SK-N-SH (cell line): ENCODE measurements at regions not wholly inside any gene's neighbourhood (a gene's known extent, or its start where the extent isn't known, plus 50 kb on each side); places are given as distances from the start of the nearest gene placed in this dataset.

ENCODE experiments used
- CTCF ChIA-PET: fragments of 300-600, 350-600 bp; formaldehyde crosslinking; extraction: SDS; loops from one replicate; lab custom pipeline; 2021; lab: Yijun Ruan, JAX
- POLR2A ChIA-PET: fragments of 350-600 bp; sonication (Branson Sonifier 250); formaldehyde crosslinking; extraction: SDS; loops from one replicate; lab custom pipeline; 2020; ENCODE audit warnings: antibody characterized with exemption, inconsistent platforms; lab: Yijun Ruan, JAX
- DNase-seq: peaks from one replicate; pipeline ENCODE4 v3.0.0; 2012
- H2AFZ ChIP-seq: fragments of 200-600 bp; sonication (generic); 2 replicates; pipeline ENCODE4 v1.8.1; 2016; ENCODE audit warnings: antibody characterized with exemption, mild to moderate bottlenecking, low read depth
- H3F3A ChIP-seq: fragments of 200-600 bp; sonication (generic); replicated peaks from 2 replicates; pipeline ENCODE3; 2016; ENCODE audit warnings: antibody characterized with exemption, mild to moderate bottlenecking; ENCODE audit not compliant: insufficient read depth
- H3K27ac ChIP-seq, 2 experiments: fragments of 200-500 bp in 1 of 2; fragments of 200-600 bp in 1 of 2; sonication (Bioruptor generic) in 1 of 2; sonication (generic), shearing (Covaris generic) in 1 of 2; 2 replicates each; pipeline versions ENCODE4 v1.5.1 to v1.6.1; 2014 to 2016; ENCODE audit warnings: low read depth in 2 of 2, inconsistent platforms in 1 of 2, low read length in 1 of 2, mild to moderate bottlenecking in 1 of 2, mixed read lengths in 1 of 2
- H3K27me3 ChIP-seq: fragments of 200-600 bp; sonication (generic), shearing (Covaris generic); 2 replicates; pipeline ENCODE4 v1.6.1; 2016; ENCODE audit warnings: mixed run types; ENCODE audit not compliant: insufficient read depth
- H3K36me3 ChIP-seq, 2 experiments: fragments of 200-500 bp in 1 of 2; fragments of 200-600 bp in 1 of 2; sonication (Bioruptor generic) in 1 of 2; sonication (generic) in 1 of 2; replicated peaks in 1 of 2; 2 replicates each; pipeline versions ENCODE3 to v1.5.1; 2014 to 2016; ENCODE audit warnings: low read length in 1 of 2, mild to moderate bottlenecking in 1 of 2; ENCODE audit not compliant: insufficient read depth in 2 of 2, control insufficient read depth in 1 of 2
- H3K4me1 ChIP-seq, 2 experiments: fragments of 200-500 bp in 1 of 2; fragments of 200-600 bp in 1 of 2; sonication (Bioruptor generic) in 1 of 2; sonication (generic), shearing (Covaris generic) in 1 of 2; 2 replicates each; pipeline versions ENCODE4 v1.5.1 to v1.6.1; 2014 to 2016; ENCODE audit warnings: low read depth in 1 of 2, low read length in 1 of 2, mixed run types in 1 of 2; ENCODE audit not compliant: insufficient read depth in 2 of 2, control insufficient read depth in 1 of 2
- H3K4me2 ChIP-seq: fragments of 200-600 bp; sonication (generic), shearing (Covaris generic); 2 replicates; pipeline ENCODE4 v1.6.1; 2017; ENCODE audit warnings: mixed run types
- H3K4me3 ChIP-seq, 2 experiments: fragments of 200-500 bp in 1 of 2; fragments of 200-600 bp in 1 of 2; sonication (Bioruptor generic) in 1 of 2; sonication (generic), shearing (Covaris generic) in 1 of 2; 2 replicates each; pipeline versions ENCODE4 v1.5.1 to v1.8.1; 2014 to 2016; ENCODE audit warnings: low read depth in 2 of 2, inconsistent platforms in 1 of 2, low read length in 1 of 2, mild to moderate bottlenecking in 1 of 2, mixed read lengths in 1 of 2, moderate library complexity in 1 of 2
- H3K79me2 ChIP-seq: fragments of 200-600 bp; sonication (generic); 2 replicates; pipeline ENCODE4 v1.8.1; 2017; ENCODE audit warnings: mild to moderate bottlenecking; ENCODE audit not compliant: insufficient read depth
- H3K9ac ChIP-seq: fragments of 200-600 bp; sonication (generic); 2 replicates; pipeline ENCODE4 v1.6.1; 2017; ENCODE audit warnings: mixed run types
- H3K9me2 ChIP-seq: fragments of 200-600 bp; sonication (generic); 2 replicates; pipeline ENCODE4 v1.6.1; 2017; ENCODE audit warnings: mixed run types
- H3K9me3 ChIP-seq: fragments of 200-600 bp; sonication (generic); 2 replicates; pipeline ENCODE4 v1.6.1; 2017; ENCODE audit warnings: mixed run types, mild to moderate bottlenecking, moderate library complexity
- H4K20me1 ChIP-seq: fragments of 200-600 bp; sonication (generic); 2 replicates; pipeline ENCODE4 v1.6.1; 2017; ENCODE audit warnings: mild to moderate bottlenecking, mixed run types; ENCODE audit not compliant: insufficient read depth
- CTCF ChIP-seq: fragments of 200-600 bp; sonication (generic); IDR thresholded peaks from 2 replicates; pipeline ENCODE4 v1.6.1; 2017; ENCODE audit warnings: antibody characterized with exemption, mild to moderate bottlenecking, moderate library complexity
- ELF1 ChIP-seq: IDR thresholded peaks from 2 replicates; pipeline ENCODE4 v1.4.0; 2012
- EZH2phosphoT487 ChIP-seq: fragments of 200-600 bp; sonication (generic); IDR thresholded peaks from 2 replicates; pipeline ENCODE4 v1.6.1; 2017; ENCODE audit warnings: low read depth, mixed run types, mild to moderate bottlenecking, antibody characterized with exemption, moderate library complexity, borderline replicate concordance
- FOXM1 ChIP-seq: IDR thresholded peaks from 2 replicates; pipeline ENCODE4 v1.4.0; 2012; ENCODE audit warnings: low read depth, mild to moderate bottlenecking
- GATA2 ChIP-seq: sonication (generic); formaldehyde crosslinking; IDR thresholded peaks from 2 replicates; pipeline ENCODE4 v1.5.0; 2020; ENCODE audit warnings: mild to moderate bottlenecking, missing genetic modification reagents
- JUND ChIP-seq: IDR thresholded peaks from 2 replicates; pipeline ENCODE4 v1.4.0; 2012
- POLR2AphosphoS5 ChIP-seq: IDR thresholded peaks from 2 replicates; pipeline ENCODE4 v1.6.1; 2012; ENCODE audit warnings: low read depth, low read length
- RAD21 ChIP-seq: IDR thresholded peaks from 2 replicates; pipeline ENCODE4 v1.6.1; 2012; ENCODE audit warnings: mild to moderate bottlenecking, low read length
- REST ChIP-seq: IDR thresholded peaks from 2 replicates; pipeline ENCODE4 v1.6.1; 2012; ENCODE audit warnings: mild to moderate bottlenecking, low read depth, low read length, moderate library complexity
- RFX5 ChIP-seq: IDR thresholded peaks from 2 replicates; pipeline ENCODE4 v1.6.1; 2012; ENCODE audit warnings: mild to moderate bottlenecking, improper control_type of control experiment, low read length
- RXRA ChIP-seq: IDR thresholded peaks from 2 replicates; pipeline ENCODE4 v1.4.0; 2012; ENCODE audit warnings: low read depth, mild to moderate bottlenecking, borderline replicate concordance
- SIN3A ChIP-seq: IDR thresholded peaks from 2 replicates; pipeline ENCODE4 v1.6.1; 2012; ENCODE audit warnings: low read depth, mild to moderate bottlenecking, low read length, moderate library complexity, borderline replicate concordance
- TEAD4 ChIP-seq: IDR thresholded peaks from 2 replicates; pipeline ENCODE4 v1.4.0; 2012; ENCODE audit warnings: mild to moderate bottlenecking, borderline replicate concordance; ENCODE audit not compliant: insufficient read depth
- USF1 ChIP-seq: IDR thresholded peaks from 2 replicates; pipeline ENCODE4 v1.4.0; 2012; ENCODE audit warnings: low read depth, borderline replicate concordance
- USF2 ChIP-seq: fragments of 150-350 bp; IDR thresholded peaks from 2 replicates; pipeline ENCODE4 v1.6.1; 2017; ENCODE audit warnings: antibody characterized with exemption, low read length, low read depth, borderline replicate concordance
- YY1 ChIP-seq: IDR thresholded peaks from 2 replicates; pipeline ENCODE4 v1.4.0; 2012; ENCODE audit warnings: low read depth, mild to moderate bottlenecking
- ZBTB33 ChIP-seq: IDR thresholded peaks from 2 replicates; pipeline ENCODE4 v1.4.0; 2012; ENCODE audit warnings: low read depth, borderline replicate concordance
- WGBS: methylation state at CpG from one replicate; pipeline ENCODE4 v1.1.6; 2017; ENCODE audit warnings: low lambda C conversion rate; 5-methylcytosine and 5-hydroxymethylcytosine counted together

- H3K4me1 ChIP-seq: no peaks in the 10 kb centered on the region; a peak in 1 of 4 replicates
- POLR2A ChIA-PET: no interaction called here
- H3K27me3 ChIP-seq: peaks cover 12% of the 10 kb centered on the region; the same call in 1 of the 2 replicates
- no peak for DNase-seq
- H3K27ac ChIP-seq: no peak overlapping the region
- no peaks in the 10 kb centered on the region for H3K36me3 ChIP-seq
- no peaks in the 10 kb centered on the region for H3K9me3 ChIP-seq
- 12% methylated on average over 3 of the region's 3 CpGs for WGBS
- TF ChIP-seq TEAD4 (no peak), FOXM1 (no peak), GATA2 (CRISPR knock-in tag) (no peak), USF2 (no peak)
- TF ChIP-seq, all 33 proteins: peak for 0
- no peaks in the 10 kb centered on the region for H4K20me1 ChIP-seq
- H2AFZ ChIP-seq: no peak overlapping the region
- no peak overlapping the region for H3K4me2 ChIP-seq
- no peaks in the 10 kb centered on the region for H3F3A ChIP-seq
- H3K9ac ChIP-seq: no peak overlapping the region
- no peaks in the 10 kb centered on the region for H3K79me2 ChIP-seq
- CTCF ChIA-PET: interaction anchor here (1.1 kb wide), 1 partner anchor 11 kb away, joined by 3 read pairs; no protein-coding TSS in a partner anchor
- no peaks in the 10 kb centered on the region for H3K9me2 ChIP-seq
- no peak overlapping the region for H3K4me3 ChIP-seq
Measured at GRCh38 chr1:90476994-90477393, 240.1 kb downstream of the BARHL2 start.

GRCh38 chr1:90476411-90476810 is 240.7 kb downstream of the BARHL2 start:
- no peak overlapping the region for H2AFZ ChIP-seq
- H3K27ac ChIP-seq: no peak overlapping the region
- H3K9ac ChIP-seq: no peak overlapping the region
- H3K4me3 ChIP-seq: no peak overlapping the region
- no peaks in the 10 kb centered on the region for H3K36me3 ChIP-seq
- peaks cover 12% of the 10 kb centered on the region; the same call in 1 of the 2 replicates for H3K27me3 ChIP-seq
- H4K20me1 ChIP-seq: no peaks in the 10 kb centered on the region
- DNase-seq: no peak
- H3K79me2 ChIP-seq: no peaks in the 10 kb centered on the region
- H3F3A ChIP-seq: no peaks in the 10 kb centered on the region
- H3K9me2 ChIP-seq: no peaks in the 10 kb centered on the region
- CTCF ChIA-PET: interaction anchor here (1.1 kb wide), 1 partner anchor 12 kb away, joined by 3 read pairs; no protein-coding TSS in a partner anchor
- POLR2A ChIA-PET: no interaction called here
- no peaks in the 10 kb centered on the region for H3K9me3 ChIP-seq
- H3K4me2 ChIP-seq: no peak overlapping the region
- WGBS: 0% methylated on average over 1 of the region's 1 CpG
- H3K4me1 ChIP-seq: no peaks in the 10 kb centered on the region; a peak in 1 of 4 replicates
- TF ChIP-seq USF1: no peak
- TF ChIP-seq ZBTB33: no peak
- TF ChIP-seq YY1: no peak
- no peak for TF ChIP-seq SIN3A
- TF ChIP-seq ELF1: no peak
- TF ChIP-seq RAD21: no peak
- TF ChIP-seq RFX5: no peak
- TF ChIP-seq REST: no peak
- no peak for TF ChIP-seq RXRA
- no peak for TF ChIP-seq GATA2 (CRISPR knock-in tag)
- TF ChIP-seq CTCF: no peak
- TF ChIP-seq POLR2AphosphoS5: no peak
- TF ChIP-seq TEAD4: no peak
- no peak for TF ChIP-seq JUND
- TF ChIP-seq EZH2phosphoT487: no peak
- no peak for TF ChIP-seq USF2
